Stimulated activated CD8-positive, alpha-beta memory T cell treated with anti-CD3 and anti-CD28 coated beads, Interleukin-4, amount 100 ng/mL, for 24 hours (primary cell): ENCODE measurements at regions not wholly inside any gene's neighbourhood (a gene's known extent, or its start where the extent isn't known, plus 50 kb on each side); places are given as distances from the start of the nearest gene placed in this dataset.

Experiments
- DNase-seq: peaks from one replicate; pipeline ENCODE4 v3.0.0-alpha.2; 2020; ENCODE audit warnings: low read depth

GRCh38 chr13:74794582-74794981 is 660.4 kb upstream of the KLF12 start:
- no peak for DNase-seq

DNA sequence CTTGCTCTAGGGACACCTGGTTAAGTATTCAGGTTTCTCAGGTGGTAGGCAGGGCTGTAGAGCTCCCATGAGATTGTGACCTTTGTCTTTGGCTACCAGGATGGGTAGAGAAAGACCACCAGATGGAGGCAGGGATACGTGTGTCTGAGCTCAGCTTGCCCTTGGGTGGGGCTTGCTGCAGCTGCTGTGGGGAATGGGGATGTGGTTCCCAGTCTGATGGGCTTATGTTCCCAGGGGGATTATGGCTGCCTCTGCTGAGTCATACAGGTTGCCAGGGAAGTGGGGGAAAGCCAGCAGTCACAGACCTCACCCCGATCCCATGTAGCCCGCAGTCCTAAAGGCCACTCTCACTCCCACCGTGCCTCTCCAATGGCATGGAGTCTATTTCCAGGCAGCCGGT is 659.9 kb upstream of the KLF12 start:
- DNase-seq, result no peak

GRCh38 chr13:74784959-74785358 is 650.8 kb upstream of the KLF12 start:
- DNase-seq, result no peak

- DNase-seq, result no peak
Measured at GRCh38 chr13:74778946-74779345, 644.7 kb upstream of the KLF12 start.

DNA sequence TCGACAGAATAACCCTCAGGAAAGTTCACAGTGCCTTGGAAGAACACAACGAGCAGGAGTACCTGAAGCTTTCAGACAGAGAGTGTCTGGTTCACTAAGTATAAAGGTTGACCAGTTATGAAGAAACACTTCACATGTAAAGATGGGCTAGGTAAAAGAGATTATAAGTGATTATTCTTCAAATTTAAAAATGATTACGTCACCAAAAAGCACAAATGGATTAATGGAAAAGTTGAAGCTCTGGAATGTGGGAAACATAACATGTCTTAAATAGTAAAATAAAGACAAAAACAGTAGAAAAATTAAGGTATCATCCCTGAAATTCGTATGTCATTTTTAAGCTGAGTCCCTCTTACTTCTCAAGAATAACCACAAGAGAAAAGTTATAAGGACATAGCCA is 643.9 kb upstream of the KLF12 start:
- no peak for DNase-seq

- no peak for DNase-seq
Measured at GRCh38 chr13:74774264-74774663, 640.1 kb upstream of the KLF12 start.

DNA sequence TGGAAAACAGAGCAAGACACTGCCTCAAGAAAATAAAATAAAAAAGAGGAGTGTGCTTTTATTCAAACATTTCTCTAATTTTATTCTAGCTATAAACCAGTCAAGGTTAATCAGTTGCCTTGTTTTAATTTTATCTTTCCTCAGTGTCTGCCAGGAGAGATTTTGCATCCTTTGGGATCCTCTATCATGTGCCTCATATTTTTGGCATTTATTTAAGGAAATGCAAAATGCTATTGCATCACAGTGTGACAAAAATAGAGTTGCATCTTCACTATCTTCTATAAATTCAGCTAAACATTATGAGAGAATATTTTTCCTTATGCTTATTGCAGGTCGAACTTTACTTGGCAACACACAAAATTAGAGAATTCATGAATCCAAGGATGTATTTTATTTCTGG is 639.0 kb upstream of the KLF12 start:
- no peak for DNase-seq

DNA sequence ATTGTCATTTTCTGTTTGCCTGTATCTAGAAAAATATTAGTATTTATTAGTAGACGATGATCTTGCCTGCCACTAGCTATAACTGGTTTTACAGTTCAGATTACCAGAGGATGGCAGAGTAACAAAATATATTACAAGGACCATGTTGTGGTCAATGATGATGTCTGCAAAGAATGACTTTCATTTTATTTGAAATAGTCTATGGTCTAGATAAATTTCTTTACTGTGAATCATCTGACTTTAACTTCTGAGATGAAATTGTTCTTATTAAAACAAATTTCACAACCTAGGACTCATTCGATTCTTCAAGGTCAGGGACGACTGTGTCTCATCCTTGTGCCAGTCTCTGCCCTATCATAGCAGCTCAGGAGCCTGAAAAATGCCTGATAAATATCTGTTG is 637.8 kb upstream of the KLF12 start:
- DNase-seq, result no peak

- no peak for DNase-seq
Measured at GRCh38 chr13:74770361-74770760, 636.2 kb upstream of the KLF12 start.

GRCh38 chr13:74769333-74769732 is 635.1 kb upstream of the KLF12 start:
- no peak for DNase-seq

GRCh38 chr13:74768521-74769085 is 634.4 kb upstream of the KLF12 start:
- DNase-seq, result no peak

GRCh38 chr13:74767050-74767449 is 632.8 kb upstream of the KLF12 start:
- DNase-seq, result no peak

DNA sequence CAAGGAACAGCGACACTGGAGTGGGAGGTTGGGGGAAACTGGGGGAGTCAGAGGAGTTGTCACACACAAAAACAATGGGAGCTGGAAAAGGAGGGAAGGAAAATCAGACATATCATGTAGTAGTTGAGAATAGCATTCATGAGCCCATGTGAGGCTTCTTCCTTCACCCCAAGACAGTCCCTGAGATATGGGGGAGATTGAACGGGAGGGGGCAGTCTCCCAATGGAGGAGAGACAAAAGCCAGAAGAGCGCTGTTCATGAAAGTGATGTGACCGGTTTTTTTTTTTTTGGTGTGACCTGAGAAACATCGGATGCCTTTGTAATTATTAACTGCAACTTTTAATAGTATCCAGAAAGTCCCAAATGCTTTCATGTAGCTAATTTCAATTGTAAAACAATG is 631.8 kb upstream of the KLF12 start:
- DNase-seq, result no peak

DNA sequence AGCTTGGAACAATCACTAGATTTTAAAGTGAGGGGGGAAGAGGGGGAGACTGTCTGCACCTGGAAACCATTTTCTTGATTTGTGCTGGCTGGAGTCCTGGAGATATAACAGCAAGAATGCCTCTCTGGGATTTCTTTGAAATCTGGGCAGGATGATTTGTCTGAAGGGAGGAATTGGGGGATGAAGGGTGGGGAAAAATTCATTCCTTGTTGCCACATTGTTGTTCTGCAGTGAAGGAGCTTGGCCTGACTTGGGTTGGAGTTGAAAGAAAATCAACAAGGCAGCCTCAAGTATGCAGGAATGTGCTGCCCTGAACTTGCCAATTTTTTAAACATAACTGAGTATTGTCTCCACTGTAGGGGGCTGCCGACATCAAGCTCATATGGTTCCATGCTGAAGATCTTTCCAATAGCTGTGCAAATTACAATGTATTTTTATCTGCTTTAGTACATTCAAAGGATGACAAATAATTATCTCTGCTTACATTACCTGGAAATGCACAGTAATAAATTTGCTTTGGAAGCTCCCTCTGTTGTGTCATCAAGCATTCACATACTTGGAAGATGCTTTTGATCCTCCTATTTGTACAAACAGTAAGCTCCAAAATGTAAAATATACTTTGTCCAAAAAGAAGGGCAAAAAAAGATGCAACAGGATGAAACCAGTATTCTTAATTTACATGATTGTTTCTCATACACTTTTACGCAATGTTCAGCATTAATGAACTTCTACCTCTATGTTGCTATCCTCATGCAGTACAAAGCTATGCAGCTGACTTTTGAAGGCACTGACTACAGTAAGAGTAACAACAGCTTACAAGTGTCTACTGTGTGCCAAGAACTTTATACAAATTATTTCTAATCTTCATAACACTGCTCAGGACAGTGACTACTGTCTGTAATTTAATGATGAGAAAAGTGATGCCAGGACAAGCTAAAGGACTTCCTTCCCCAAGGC is 627.9 kb upstream of the KLF12 start:
- no peak for DNase-seq

- no peak for DNase-seq
Measured at GRCh38 chr13:74758188-74758587, 624.0 kb upstream of the KLF12 start.

GRCh38 chr13:74755065-74755464 is 620.9 kb upstream of the KLF12 start:
- DNase-seq, result no peak

- no peak for DNase-seq
Measured at GRCh38 chr13:74751739-74752138, 617.5 kb upstream of the KLF12 start.

DNA sequence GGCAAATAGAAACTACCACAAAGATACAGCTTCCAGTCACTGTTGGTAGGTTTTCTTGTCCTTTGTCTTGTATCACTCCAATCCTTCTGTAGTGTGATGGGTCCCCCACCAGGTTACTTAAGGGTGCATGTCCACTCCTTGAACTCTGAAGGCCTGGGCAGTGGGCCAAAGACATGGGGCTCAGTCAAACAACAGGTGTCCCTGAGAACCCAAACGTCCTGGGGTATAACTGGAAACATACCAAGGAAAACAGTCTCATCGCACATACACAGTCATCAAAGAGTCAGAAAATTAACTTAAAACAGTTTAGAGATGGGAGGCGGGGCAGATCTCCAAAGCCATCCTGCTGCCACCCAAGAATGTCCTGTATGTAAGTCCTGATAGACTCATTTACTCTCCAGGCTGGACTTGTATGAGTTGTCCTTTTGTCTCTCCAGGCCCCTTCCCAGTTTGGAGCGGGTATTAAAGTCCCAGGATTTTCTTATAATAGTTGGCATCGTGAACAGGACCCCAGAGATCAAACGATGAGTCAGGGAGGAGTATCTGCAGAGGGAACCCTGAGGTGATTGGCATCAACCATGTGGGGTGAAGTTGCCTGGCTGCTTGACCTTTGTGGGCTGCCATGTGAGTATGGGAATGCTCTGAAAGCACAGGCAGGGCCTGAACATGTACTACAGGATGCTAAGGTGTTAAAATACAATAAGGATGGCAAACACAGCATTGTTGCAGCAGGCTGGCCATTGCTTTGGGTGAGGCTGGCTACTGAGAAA is 613.2 kb upstream of the KLF12 start:
- DNase-seq, result no peak

GRCh38 chr13:74743992-74744391 is 609.8 kb upstream of the KLF12 start:
- no peak for DNase-seq

DNA sequence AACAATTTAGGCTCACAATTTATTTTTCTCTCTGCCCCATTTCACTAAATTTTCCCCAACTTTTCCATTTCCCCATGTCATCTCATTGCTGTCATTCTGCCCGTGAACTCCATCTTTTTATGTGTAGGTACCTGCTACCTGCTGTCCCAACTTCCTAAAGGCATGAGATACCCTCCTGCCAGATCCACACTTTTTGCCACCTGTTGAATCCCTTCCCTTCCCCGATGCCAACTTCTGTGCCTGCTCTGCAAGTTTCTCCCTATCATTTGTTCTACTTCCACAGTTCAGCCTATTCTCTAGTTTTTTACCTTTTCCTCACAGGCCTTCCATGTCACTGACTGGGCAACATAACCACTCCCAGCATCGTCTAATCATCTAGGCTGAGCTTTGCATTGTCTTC is 607.5 kb upstream of the KLF12 start:
- DNase-seq, result no peak

DNA sequence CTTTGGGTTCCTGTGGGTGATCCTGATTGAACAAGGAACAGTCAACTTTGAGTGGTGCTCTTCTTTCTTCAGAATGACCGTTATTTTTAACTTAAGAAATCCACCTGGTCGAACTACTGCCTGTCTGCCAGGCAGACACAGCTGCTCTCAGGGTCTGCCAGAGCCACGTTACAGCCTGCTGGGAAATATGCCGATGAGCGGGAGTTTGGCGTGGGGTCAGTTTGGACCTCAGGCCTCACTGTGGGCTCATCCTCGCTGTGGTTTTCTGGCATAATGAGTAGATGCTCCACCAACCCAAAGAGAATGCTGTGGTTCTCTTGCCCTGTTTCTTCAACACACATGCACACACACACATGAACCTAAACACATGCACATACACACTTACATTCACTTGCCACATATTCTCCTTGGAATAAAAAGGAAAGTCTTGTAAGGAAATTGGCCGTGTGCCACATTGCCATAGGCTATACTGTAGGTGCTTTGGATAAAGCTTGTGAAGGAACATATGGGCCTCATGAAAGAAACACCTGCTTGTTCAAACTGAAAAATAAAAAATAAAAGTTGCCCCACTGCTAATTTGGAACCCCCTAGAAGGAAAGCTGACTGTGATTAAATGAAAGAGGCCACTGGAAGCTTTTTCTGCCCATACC is 598.7 kb upstream of the KLF12 start:
- DNase-seq, result no peak

DNA sequence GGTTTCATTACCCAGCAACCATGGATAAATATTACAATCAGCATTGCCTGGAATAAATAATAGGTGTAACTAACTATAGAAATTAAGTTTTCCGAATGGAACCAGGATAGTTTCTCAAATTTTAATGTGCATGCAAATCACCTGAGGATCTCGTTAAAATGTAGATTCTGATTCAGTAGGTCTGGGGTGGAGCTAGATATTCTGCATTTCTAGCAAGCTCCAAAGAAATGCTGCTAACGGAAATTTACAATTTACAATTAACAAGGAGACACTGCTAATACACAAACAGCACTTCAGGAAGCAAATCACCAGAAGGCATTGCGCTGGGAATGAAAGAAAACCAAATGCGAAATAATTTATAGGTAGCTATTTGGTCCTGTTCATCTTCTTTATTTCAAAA is 597.5 kb upstream of the KLF12 start:
- no peak for DNase-seq
